ENCODE measurements at regions not wholly inside any gene's neighbourhood (a gene's known extent, or its start where the extent isn't known, plus 50 kb on each side); places are given as distances from the start of the nearest gene placed in this dataset.

- no peak for DNase-seq
Measured at GRCh38 chr4:23006756-23007155, 314.0 kb downstream of the GBA3 start.

GRCh38 chr4:23005691-23006090, 313.0 kb downstream of the GBA3 start:
- DNase-seq: no peak

- no peak for DNase-seq
Measured at GRCh38 chr4:23001478-23001877, 308.7 kb downstream of the GBA3 start.

- no peak for DNase-seq
Measured at GRCh38 chr4:22999419-22999818, 306.7 kb downstream of the GBA3 start.

GRCh38 chr4:22997358-22998224, 304.9 kb downstream of the GBA3 start:
- DNase-seq: no peak

GRCh38 chr4:22991576-22991975, 298.8 kb downstream of the GBA3 start:
- no peak for DNase-seq

- DNase-seq: no peak
Measured at GRCh38 chr4:22988526-22988925, 295.8 kb downstream of the GBA3 start.

GRCh38 chr4:22987870-22988269, 295.1 kb downstream of the GBA3 start:
- no peak for DNase-seq

GRCh38 chr4:22986881-22987280, 294.1 kb downstream of the GBA3 start:
- DNase-seq: no peak

- DNase-seq: no peak
Measured at GRCh38 chr4:22986262-22986661, 293.5 kb downstream of the GBA3 start.

- no peak for DNase-seq
Measured at GRCh38 chr4:22984390-22984789, 291.7 kb downstream of the GBA3 start.

- DNase-seq: no peak
Measured at GRCh38 chr4:22978656-22979055, 285.9 kb downstream of the GBA3 start.

GRCh38 chr4:22970665-22971064, 277.9 kb downstream of the GBA3 start:
- DNase-seq: no peak

GRCh38 chr4:22969287-22969896, 276.7 kb downstream of the GBA3 start:
- DNase-seq: no peak

- no peak for DNase-seq
Measured at GRCh38 chr4:22962295-22962694, 269.6 kb downstream of the GBA3 start.

- DNase-seq: no peak
Measured at GRCh38 chr4:22959483-22959882, 266.7 kb downstream of the GBA3 start.

GRCh38 chr4:22957774-22958309, 265.1 kb downstream of the GBA3 start:
- DNase-seq: no peak

- DNase-seq: no peak
Measured at GRCh38 chr4:22949161-22949855, 256.6 kb downstream of the GBA3 start.

GRCh38 chr4:22947851-22948250, 255.1 kb downstream of the GBA3 start:
- no peak for DNase-seq

- DNase-seq: no peak
Measured at GRCh38 chr4:22942920-22943559, 250.3 kb downstream of the GBA3 start.

- no peak for DNase-seq
Measured at GRCh38 chr4:22941688-22942375, 249.1 kb downstream of the GBA3 start.

- DNase-seq: no peak
Measured at GRCh38 chr4:22932326-22932725, 239.6 kb downstream of the GBA3 start.
